K562 (cell line): ENCODE measurements at regions not wholly inside any gene's neighbourhood (a gene's known extent, or its start where the extent isn't known, plus 50 kb on each side); places are given as distances from the start of the nearest gene placed in this dataset.

Experiments
- ASH1L ChIP-seq: fragments of 450-650 bp; IDR thresholded peaks from 2 replicates; pipeline ENCODE4 v1.6.1; 2018; ENCODE audit warnings: borderline replicate concordance, mild to moderate bottlenecking, low read depth; ENCODE audit not compliant: partially characterized antibody
- FOXP1 ChIP-seq: sonication (generic); formaldehyde crosslinking; IDR thresholded peaks from 2 replicates; pipeline ENCODE4 v1.8.0; 2022; ENCODE audit warnings: mild to moderate bottlenecking, missing genetic modification reagents
- HDAC3 ChIP-seq: fragments of 450-650 bp; IDR thresholded peaks from 2 replicates; pipeline ENCODE4 v1.6.1; 2018; ENCODE audit warnings: borderline replicate concordance, mild to moderate bottlenecking, moderate library complexity; ENCODE audit not compliant: partially characterized antibody
- NR2C1 ChIP-seq, 2 experiments: fragments of 450-650 bp; IDR thresholded peaks; 2 replicates each; pipeline ENCODE4 v1.6.1; 2017; ENCODE audit warnings: mild to moderate bottlenecking in 2 of 2, antibody characterized with exemption in 1 of 2, inconsistent platforms in 1 of 2, missing compliant biosample characterization in 1 of 2, missing genetic modification characterization in 1 of 2
- PPARD ChIP-seq: fragments of 250-450 bp; sonication (Bioruptor Pico); IDR thresholded peaks from 2 replicates; pipeline ENCODE4 v1.8.0; 2022; ENCODE audit warnings: inconsistent platforms, mild to moderate bottlenecking, moderate library complexity
- PTBP1 ChIP-seq: fragments of 200-400 bp; formaldehyde crosslinking; IDR thresholded peaks from 2 replicates; pipeline ENCODE4 v1.6.1; 2017; ENCODE audit warnings: low read depth, low read length
- RAD21 ChIP-seq, 2 experiments: fragments of 250-450 bp in 1 of 2; fragments of 450-650 bp in 1 of 2; sonication (Bioruptor Pico) in 1 of 2; formaldehyde crosslinking in 1 of 2; IDR thresholded peaks in 1 of 2; conservative IDR thresholded peaks in 1 of 2; 2 replicates each; pipeline versions ENCODE4 v1.4.0 to v1.8.0; 2020 to 2022; ENCODE audit warnings: mild to moderate bottlenecking in 2 of 2, moderate library complexity in 1 of 2
- TCF7 ChIP-seq: sonication (generic); IDR thresholded peaks from 2 replicates; pipeline ENCODE4 v1.6.1; 2016; ENCODE audit warnings: antibody characterized with exemption, borderline replicate concordance
- ZC3H11A ChIP-seq: IDR thresholded peaks from 2 replicates; pipeline ENCODE4 v1.6.1; 2012; ENCODE audit warnings: low read depth, low read length, improper control_type of control experiment
- ZNF134 ChIP-seq: fragments of 250-450 bp; sonication (Bioruptor Pico); conservative IDR thresholded peaks from 2 replicates; pipeline ENCODE4 v1.4.0; 2020
- ZZZ3 ChIP-seq: fragments of 450-650 bp; IDR thresholded peaks from 2 replicates; pipeline ENCODE4 v1.6.1; 2016; ENCODE audit warnings: antibody characterized with exemption, mild to moderate bottlenecking, moderate library complexity
- TF ChIP-seq, protein P1 (sequence below): fragments of 450-650 bp; formaldehyde crosslinking; IDR thresholded peaks from 2 replicates; pipeline ENCODE4 v1.4.0; 2022; ENCODE audit warnings: missing genetic modification characterization
- TF ChIP-seq, protein P2 (sequence below): fragments of 250-450 bp; sonication (Bioruptor Pico); IDR thresholded peaks from 2 replicates; pipeline ENCODE4 v1.8.0; 2021; ENCODE audit warnings: moderate library complexity, mild to moderate bottlenecking, inconsistent platforms
- TF ChIP-seq, protein P3 (sequence below), 2 experiments: fragments of 450-650 bp; IDR thresholded peaks; 2 replicates each; pipeline ENCODE4 v1.6.1; 2018; ENCODE audit warnings: mild to moderate bottlenecking in 2 of 2, low read depth in 1 of 2; ENCODE audit not compliant: partially characterized antibody in 2 of 2
- TF ChIP-seq, protein P4 (sequence below): fragments of 450-650 bp; formaldehyde crosslinking; IDR thresholded peaks from 2 replicates; pipeline ENCODE4 v1.4.0; 2020; ENCODE audit warnings: mild to moderate bottlenecking, moderate library complexity

DNA sequence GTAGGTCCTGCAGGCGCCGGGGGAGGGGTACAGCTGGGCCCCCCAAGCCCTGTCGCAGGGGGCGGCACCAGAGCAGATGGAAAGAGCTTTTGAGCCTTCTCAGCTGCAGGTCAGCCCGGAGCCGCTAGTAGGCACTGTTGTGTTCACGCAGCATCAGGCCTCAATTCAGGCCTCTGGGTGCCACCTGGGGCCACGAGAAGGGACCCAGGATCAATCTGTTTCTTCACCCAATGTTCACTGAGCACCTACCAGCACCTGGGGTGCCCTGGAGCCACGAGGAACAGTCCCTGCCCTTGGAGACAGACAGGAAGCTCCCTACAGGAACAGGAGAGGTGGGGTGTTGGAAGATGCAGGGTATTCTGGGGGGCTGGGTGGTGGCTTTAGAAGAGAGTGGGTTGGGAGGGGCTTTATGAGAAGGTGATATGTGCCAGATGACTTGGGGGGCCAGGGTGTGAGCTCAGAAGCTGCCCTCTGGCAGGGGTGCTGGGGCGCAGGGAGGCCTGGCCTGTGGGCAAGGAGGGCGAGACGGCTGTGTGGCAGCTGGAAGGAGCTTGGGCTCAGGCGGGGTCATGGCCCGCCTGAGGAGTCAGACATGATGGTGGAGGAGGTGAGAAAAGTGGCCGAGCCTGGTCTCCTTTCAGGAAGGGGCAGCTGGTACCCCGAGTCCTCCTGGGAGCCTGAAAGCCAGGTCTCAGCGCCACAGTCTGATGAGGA, 121.9 kb upstream of the GSE1 start (continued):
- no peak for TF ChIP-seq ZC3H11A
- no peak for TF ChIP-seq PPARD (CRISPR knock-in tag)
- TF ChIP-seq, protein P1, sequence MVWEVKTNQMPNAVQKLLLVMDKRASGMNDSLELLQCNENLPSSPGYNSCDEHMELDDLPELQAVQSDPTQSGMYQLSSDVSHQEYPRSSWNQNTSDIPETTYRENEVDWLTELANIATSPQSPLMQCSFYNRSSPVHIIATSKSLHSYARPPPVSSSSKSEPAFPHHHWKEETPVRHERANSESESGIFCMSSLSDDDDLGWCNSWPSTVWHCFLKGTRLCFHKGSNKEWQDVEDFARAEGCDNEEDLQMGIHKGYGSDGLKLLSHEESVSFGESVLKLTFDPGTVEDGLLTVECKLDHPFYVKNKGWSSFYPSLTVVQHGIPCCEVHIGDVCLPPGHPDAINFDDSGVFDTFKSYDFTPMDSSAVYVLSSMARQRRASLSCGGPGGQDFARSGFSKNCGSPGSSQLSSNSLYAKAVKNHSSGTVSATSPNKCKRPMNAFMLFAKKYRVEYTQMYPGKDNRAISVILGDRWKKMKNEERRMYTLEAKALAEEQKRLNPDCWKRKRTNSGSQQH (CRISPR knock-in tag) = no peak
- no peak for TF ChIP-seq NR2C1 (IDR thresholded peaks at IDR 0.05)
- TF ChIP-seq NR2C1 (tag; IDR thresholded peaks at IDR 0.05) = no peak
- no peak for TF ChIP-seq HDAC3
- no peak for TF ChIP-seq FOXP1 (CRISPR knock-in tag)
- TF ChIP-seq RAD21 (CRISPR knock-in tag; conservative IDR thresholded peaks at IDR 0.05 in 1 of 2, IDR thresholded peaks at IDR 0.05 in 1 of 2) = peak; percentile 78 to 85
- no peak for TF ChIP-seq ASH1L
- TF ChIP-seq, protein P2, sequence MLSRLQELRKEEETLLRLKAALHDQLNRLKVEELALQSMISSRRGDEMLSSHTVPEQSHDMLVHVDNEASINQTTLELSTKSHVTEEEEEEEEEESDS (CRISPR knock-in tag) = no peak
- TF ChIP-seq, protein P3, sequence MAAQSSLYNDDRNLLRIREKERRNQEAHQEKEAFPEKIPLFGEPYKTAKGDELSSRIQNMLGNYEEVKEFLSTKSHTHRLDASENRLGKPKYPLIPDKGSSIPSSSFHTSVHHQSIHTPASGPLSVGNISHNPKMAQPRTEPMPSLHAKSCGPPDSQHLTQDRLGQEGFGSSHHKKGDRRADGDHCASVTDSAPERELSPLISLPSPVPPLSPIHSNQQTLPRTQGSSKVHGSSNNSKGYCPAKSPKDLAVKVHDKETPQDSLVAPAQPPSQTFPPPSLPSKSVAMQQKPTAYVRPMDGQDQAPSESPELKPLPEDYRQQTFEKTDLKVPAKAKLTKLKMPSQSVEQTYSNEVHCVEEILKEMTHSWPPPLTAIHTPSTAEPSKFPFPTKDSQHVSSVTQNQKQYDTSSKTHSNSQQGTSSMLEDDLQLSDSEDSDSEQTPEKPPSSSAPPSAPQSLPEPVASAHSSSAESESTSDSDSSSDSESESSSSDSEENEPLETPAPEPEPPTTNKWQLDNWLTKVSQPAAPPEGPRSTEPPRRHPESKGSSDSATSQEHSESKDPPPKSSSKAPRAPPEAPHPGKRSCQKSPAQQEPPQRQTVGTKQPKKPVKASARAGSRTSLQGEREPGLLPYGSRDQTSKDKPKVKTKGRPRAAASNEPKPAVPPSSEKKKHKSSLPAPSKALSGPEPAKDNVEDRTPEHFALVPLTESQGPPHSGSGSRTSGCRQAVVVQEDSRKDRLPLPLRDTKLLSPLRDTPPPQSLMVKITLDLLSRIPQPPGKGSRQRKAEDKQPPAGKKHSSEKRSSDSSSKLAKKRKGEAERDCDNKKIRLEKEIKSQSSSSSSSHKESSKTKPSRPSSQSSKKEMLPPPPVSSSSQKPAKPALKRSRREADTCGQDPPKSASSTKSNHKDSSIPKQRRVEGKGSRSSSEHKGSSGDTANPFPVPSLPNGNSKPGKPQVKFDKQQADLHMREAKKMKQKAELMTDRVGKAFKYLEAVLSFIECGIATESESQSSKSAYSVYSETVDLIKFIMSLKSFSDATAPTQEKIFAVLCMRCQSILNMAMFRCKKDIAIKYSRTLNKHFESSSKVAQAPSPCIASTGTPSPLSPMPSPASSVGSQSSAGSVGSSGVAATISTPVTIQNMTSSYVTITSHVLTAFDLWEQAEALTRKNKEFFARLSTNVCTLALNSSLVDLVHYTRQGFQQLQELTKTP (IDR thresholded peaks at IDR 0.05; ENCODE audit: low read depth in 1 of 2, partially characterized antibody in 2 of 2) = no peak
- TF ChIP-seq ZZZ3 = no peak
- TF ChIP-seq, protein P4, sequence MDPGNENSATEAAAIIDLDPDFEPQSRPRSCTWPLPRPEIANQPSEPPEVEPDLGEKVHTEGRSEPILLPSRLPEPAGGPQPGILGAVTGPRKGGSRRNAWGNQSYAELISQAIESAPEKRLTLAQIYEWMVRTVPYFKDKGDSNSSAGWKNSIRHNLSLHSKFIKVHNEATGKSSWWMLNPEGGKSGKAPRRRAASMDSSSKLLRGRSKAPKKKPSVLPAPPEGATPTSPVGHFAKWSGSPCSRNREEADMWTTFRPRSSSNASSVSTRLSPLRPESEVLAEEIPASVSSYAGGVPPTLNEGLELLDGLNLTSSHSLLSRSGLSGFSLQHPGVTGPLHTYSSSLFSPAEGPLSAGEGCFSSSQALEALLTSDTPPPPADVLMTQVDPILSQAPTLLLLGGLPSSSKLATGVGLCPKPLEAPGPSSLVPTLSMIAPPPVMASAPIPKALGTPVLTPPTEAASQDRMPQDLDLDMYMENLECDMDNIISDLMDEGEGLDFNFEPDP (CRISPR knock-in tag) = no peak
- no peak for TF ChIP-seq PTBP1
- no peak for TF ChIP-seq TCF7
- TF ChIP-seq ZNF134 = no peak
